Gastroesophageal sphincter (tissue), 4 donors: ENCODE measurements at regions not wholly inside any gene's neighbourhood (a gene's known extent, or its start where the extent isn't known, plus 50 kb on each side); places are given as distances from the start of the nearest gene placed in this dataset.

Experiments used
- ATAC-seq: fragments of 150-250 bp; one replicate; pipeline ENCODE4 v1.9.1; 2016; ENCODE audit warnings: mild to moderate bottlenecking, moderate library complexity
- H3K27ac ChIP-seq, 4 donors: fragments of 200-600 bp; sonication (generic) in 3 of 4; 1 replicate in 3 of 4; 2 replicates in 1 of 4; pipeline ENCODE4 v1.5.1; 2016 to 2019
- H3K27me3 ChIP-seq: fragments of 200-600 bp; sonication (generic); one replicate; pipeline ENCODE4 v1.5.1; 2019
- H3K36me3 ChIP-seq, 2 donors: fragments of 200-600 bp; sonication (generic); one replicate each; pipeline ENCODE4 v1.5.1; 2019; ENCODE audit warnings: control low read depth in 1 of 2
- H3K4me1 ChIP-seq, 3 donors: fragments of 200-600 bp; sonication (generic); 1 replicate in 2 of 3; 2 replicates in 1 of 3; pipeline ENCODE4 v1.5.1; 2016 to 2019; ENCODE audit warnings: control low read depth in 2 of 3
- H3K4me3 ChIP-seq, 2 donors: fragments of 200-600 bp; sonication (generic); one replicate each; pipeline ENCODE4 v1.5.1; 2019; ENCODE audit warnings: mild to moderate bottlenecking in 1 of 2, moderate library complexity in 1 of 2
- H3K9me3 ChIP-seq, 3 donors: fragments of 200-600 bp; sonication (generic); one replicate each; pipeline ENCODE4 v1.5.1; 2017 to 2019; ENCODE audit warnings: control low read depth in 2 of 3
- EP300 ChIP-seq: sonication (generic); formaldehyde crosslinking; IDR thresholded peaks from one replicate; pipeline ENCODE4 v1.6.1; 2017; ENCODE audit warnings: antibody characterized with exemption, mild to moderate bottlenecking
- POLR2A ChIP-seq, 2 donors: fragments of 450-650 bp; IDR thresholded peaks; one replicate each; pipeline ENCODE4 v1.6.1; 2017; ENCODE audit warnings: antibody characterized with exemption in 2 of 2, mild to moderate bottlenecking in 2 of 2, moderate library complexity in 1 of 2
- POLR2AphosphoS5 ChIP-seq: sonication (generic); formaldehyde crosslinking; IDR thresholded peaks from one replicate; pipeline ENCODE4 v1.6.1; 2017; ENCODE audit warnings: antibody characterized with exemption
- WGBS, 2 donors: methylation state at CpG; one replicate each; pipeline ENCODE4 v1.1.5; 2018; ENCODE audit warnings: low coverage in 1 of 2; 5-methylcytosine and 5-hydroxymethylcytosine counted together
- TF ChIP-seq, protein P1 (sequence below), 4 experiments: fragments of 200-600 bp in 2 of 4; fragments of 450-650 bp in 2 of 4; sonication (generic) in 1 of 4; IDR thresholded peaks; one replicate each; pipeline ENCODE4 v1.5.1; 2017 to 2019; ENCODE audit warnings: antibody characterized with exemption in 4 of 4, mild to moderate bottlenecking in 2 of 4, moderate library complexity in 2 of 4

DNA sequence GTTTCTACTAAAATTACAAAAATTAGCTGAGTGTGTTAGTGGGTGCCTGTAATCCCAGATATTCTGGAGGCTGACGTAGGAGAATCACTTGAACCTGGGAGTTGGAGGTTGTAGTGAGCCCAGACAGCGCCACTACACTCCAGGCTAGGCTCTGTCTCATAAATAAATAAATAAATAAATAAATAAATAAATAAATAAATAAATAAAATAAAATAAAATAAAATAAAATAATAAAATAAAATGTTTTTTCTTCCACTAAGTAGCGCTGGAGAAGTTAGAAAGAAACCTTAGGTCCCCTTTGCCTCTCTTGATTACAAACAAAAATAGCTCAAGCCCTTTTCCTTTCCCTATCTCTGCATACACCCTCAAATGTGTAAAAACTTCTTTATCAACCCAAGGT, 525.9 kb downstream of the IPMK start:
- Histone ChIP-seq H3K4me3 (no peak overlapping the region), H3K36me3 (no peaks in the 10 kb centered on the region), H3K27ac (no peak overlapping the region), H3K4me1 (no peaks in the 10 kb centered on the region), H3K27me3 (no peaks in the 10 kb centered on the region), H3K9me3 (peaks cover 0 to 7% (median 0%) of the 10 kb centered on the region in 3 donors)
- WGBS, 2 donors = 74 to 80% methylated on average over 3 of the region's 3 CpGs
- TF ChIP-seq POLR2A (IDR thresholded peaks at IDR 0.05) = no peak
- TF ChIP-seq POLR2AphosphoS5 = no peak
- no peak for TF ChIP-seq EP300
- TF ChIP-seq, protein P1, sequence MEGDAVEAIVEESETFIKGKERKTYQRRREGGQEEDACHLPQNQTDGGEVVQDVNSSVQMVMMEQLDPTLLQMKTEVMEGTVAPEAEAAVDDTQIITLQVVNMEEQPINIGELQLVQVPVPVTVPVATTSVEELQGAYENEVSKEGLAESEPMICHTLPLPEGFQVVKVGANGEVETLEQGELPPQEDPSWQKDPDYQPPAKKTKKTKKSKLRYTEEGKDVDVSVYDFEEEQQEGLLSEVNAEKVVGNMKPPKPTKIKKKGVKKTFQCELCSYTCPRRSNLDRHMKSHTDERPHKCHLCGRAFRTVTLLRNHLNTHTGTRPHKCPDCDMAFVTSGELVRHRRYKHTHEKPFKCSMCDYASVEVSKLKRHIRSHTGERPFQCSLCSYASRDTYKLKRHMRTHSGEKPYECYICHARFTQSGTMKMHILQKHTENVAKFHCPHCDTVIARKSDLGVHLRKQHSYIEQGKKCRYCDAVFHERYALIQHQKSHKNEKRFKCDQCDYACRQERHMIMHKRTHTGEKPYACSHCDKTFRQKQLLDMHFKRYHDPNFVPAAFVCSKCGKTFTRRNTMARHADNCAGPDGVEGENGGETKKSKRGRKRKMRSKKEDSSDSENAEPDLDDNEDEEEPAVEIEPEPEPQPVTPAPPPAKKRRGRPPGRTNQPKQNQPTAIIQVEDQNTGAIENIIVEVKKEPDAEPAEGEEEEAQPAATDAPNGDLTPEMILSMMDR (IDR thresholded peaks at IDR 0.05) = no peak
- ATAC-seq = no peak

DNA sequence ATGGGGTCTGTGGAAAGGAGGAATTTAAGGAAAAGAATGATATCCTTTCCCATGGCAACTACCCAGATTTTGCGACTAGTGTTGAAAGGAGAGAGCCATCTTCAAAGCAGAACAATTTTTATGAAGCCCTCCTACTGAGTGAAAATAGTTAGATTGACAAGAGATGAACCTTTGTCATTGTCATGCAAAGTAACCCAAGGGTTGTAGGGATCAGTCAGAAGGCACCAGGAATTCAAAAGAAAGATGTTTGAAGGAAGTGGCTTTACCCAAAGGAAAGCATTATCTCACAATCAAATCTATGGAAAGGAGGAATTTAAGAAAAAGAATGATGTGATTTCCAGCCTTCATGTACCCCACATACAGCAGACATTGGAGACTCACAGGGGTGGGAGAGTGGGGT, 544.4 kb downstream of the IPMK start:
- H3K9me3 ChIP-seq = peaks cover 0 to 6% (median 0%) of the 10 kb centered on the region in 3 donors
- H3K4me1 ChIP-seq = no peaks in the 10 kb centered on the region
- H3K4me3 ChIP-seq = no peak overlapping the region
- no peak for ATAC-seq
- H3K27me3 ChIP-seq = no peaks in the 10 kb centered on the region
- TF ChIP-seq POLR2A (IDR thresholded peaks at IDR 0.05) (no peak), EP300 (no peak), POLR2AphosphoS5 (no peak)
- TF ChIP-seq, protein P1 (IDR thresholded peaks at IDR 0.05) = no peak
- H3K27ac ChIP-seq = no peak overlapping the region
- H3K36me3 ChIP-seq = no peaks in the 10 kb centered on the region
- WGBS, 2 donors = 82 to 83% methylated on average over 1 of the region's 1 CpG

- WGBS, 2 donors = 60 to 77% methylated on average over 1 to 2 of the region's 2 CpGs
- no peak for ATAC-seq
- no peak overlapping the region for H3K4me3 ChIP-seq
- H3K27ac ChIP-seq = no peak overlapping the region
- H3K36me3 ChIP-seq = no peaks in the 10 kb centered on the region
- peaks cover 0 to 6% (median 0%) of the 10 kb centered on the region in 3 donors for H3K9me3 ChIP-seq
- TF ChIP-seq EP300 = no peak
- TF ChIP-seq POLR2AphosphoS5 = no peak
- no peak for TF ChIP-seq POLR2A (IDR thresholded peaks at IDR 0.05)
- TF ChIP-seq, protein P1 (IDR thresholded peaks at IDR 0.05) = no peak
- H3K27me3 ChIP-seq = no peaks in the 10 kb centered on the region
- H3K4me1 ChIP-seq = no peaks in the 10 kb centered on the region
Observed at GRCh38 chr10:57716884-57717283, 550.8 kb downstream of the IPMK start.

GRCh38 chr10:57715233-57715632, 552.5 kb downstream of the IPMK start:
- ATAC-seq = no peak

GRCh38 chr10:57707300-57707658, 560.4 kb downstream of the IPMK start:
- H3K36me3 ChIP-seq = no peaks in the 10 kb centered on the region
- H3K27me3 ChIP-seq = no peaks in the 10 kb centered on the region
- no peaks in the 10 kb centered on the region for H3K9me3 ChIP-seq
- TF ChIP-seq POLR2AphosphoS5 (no peak), POLR2A (IDR thresholded peaks at IDR 0.05) (no peak)
- no peak overlapping the region for H3K27ac ChIP-seq
- WGBS, 2 donors = 52 to 54% methylated on average over 2 of the region's 2 CpGs
- H3K4me3 ChIP-seq = no peak overlapping the region
- H3K4me1 ChIP-seq = no peaks in the 10 kb centered on the region
- no peak for ATAC-seq

More at GRCh38 chr10:57715233-57715632, 552.5 kb downstream of the IPMK start:
- WGBS, 2 donors = 42 to 55% methylated on average over 2 of the region's 2 CpGs
- TF ChIP-seq, protein P1 (IDR thresholded peaks at IDR 0.05) = no peak
- TF ChIP-seq POLR2A (IDR thresholded peaks at IDR 0.05) = no peak
- TF ChIP-seq POLR2AphosphoS5 = no peak
- TF ChIP-seq EP300 = no peak
- H3K9me3 ChIP-seq = no peaks in the 10 kb centered on the region
- no peak overlapping the region for H3K4me3 ChIP-seq
- H3K36me3 ChIP-seq = no peaks in the 10 kb centered on the region
- no peaks in the 10 kb centered on the region for H3K4me1 ChIP-seq
- H3K27me3 ChIP-seq = no peaks in the 10 kb centered on the region
- H3K27ac ChIP-seq = no peak overlapping the region
